GM12878 (cell line): ENCODE measurements at regions not wholly inside any gene's neighbourhood (a gene's known extent, or its start where the extent isn't known, plus 50 kb on each side); places are given as distances from the start of the nearest gene placed in this dataset.
"Not testable (repeated sequence)": the region's sequence is repeated elsewhere in the genome, so short reads cannot be mapped to it uniquely, and the experiment has no call there.

Experiments used
- ATAC-seq: fragments of 200-7000 bp; cut with Tn5 transposase; 3 replicates; pipeline ENCODE4 v1.9.1; 2020; ENCODE audit warnings: mild to moderate bottlenecking, moderate library complexity
- BruUV-seq: library from RNA; stranded (reverse); fragments of 400-500 nt; replicated peaks from 2 replicates; lab custom pipeline; 2021; lab: Mats Ljungman, UMichigan
- CTCF ChIA-PET: fragments of 300-600 bp; sonication (Branson Sonifier 250); formaldehyde crosslinking; extraction: SDS; loops from one replicate; lab custom pipeline; 2021; ENCODE audit warnings: inconsistent platforms; lab: Yijun Ruan, JAX
- POLR2A ChIA-PET: fragments of 350-600 bp; formaldehyde crosslinking; extraction: SDS; loops from one replicate; lab custom pipeline; 2021; ENCODE audit warnings: inconsistent platforms; lab: Charles Lee
- RAD21 ChIA-PET: fragments of 300-600 bp; sonication (Branson Sonifier 250); formaldehyde crosslinking; loops from one replicate; lab custom pipeline; 2023; ENCODE audit warnings: antibody characterized with exemption; ENCODE audit not compliant: unreplicated experiment; lab: Charles Lee
- SMC1A ChIA-PET: fragments of 300-600 bp; sonication (Branson Sonifier 250); formaldehyde crosslinking; loops from one replicate; lab custom pipeline; 2023; ENCODE audit not compliant: unreplicated experiment, uncharacterized antibody; lab: Charles Lee
- DNase-seq: peaks from one replicate; pipeline ENCODE4 v3.0.0-alpha.2; 2011; ENCODE audit warnings: low read depth, low spot score
- FAIRE-seq: peaks from 3 replicates; lab custom pipeline; 2011; peaks lifted over from hg19 to GRCh38; lab: Jason Lieb, UNC
- H2AFZ ChIP-seq: 2 replicates; pipeline ENCODE4 v1.6.0; 2011; ENCODE audit warnings: low read depth, low read length, control low read depth; ENCODE audit not compliant: control insufficient read depth
- H3K27ac ChIP-seq: 2 replicates; pipeline ENCODE4 v1.5.1; 2011; ENCODE audit warnings: control low read depth; ENCODE audit not compliant: control insufficient read depth, insufficient read depth
- H3K27me3 ChIP-seq, 2 experiments: replicated peaks in 1 of 2; 2 replicates each; pipeline versions ENCODE4 v1.6.0 to v1.6.1; 2011; ENCODE audit warnings: low read length in 1 of 2; ENCODE audit not compliant: control insufficient read depth in 2 of 2, insufficient read depth in 2 of 2
- H3K36me3 ChIP-seq, 2 experiments: 2 replicates each; pipeline ENCODE4 v1.5.1; 2011; ENCODE audit warnings: low read length in 1 of 2; ENCODE audit not compliant: control insufficient read depth in 2 of 2, insufficient read depth in 2 of 2
- H3K4me1 ChIP-seq: 2 replicates; pipeline ENCODE4 v1.6.1; 2011; ENCODE audit warnings: mild to moderate bottlenecking, low read length, moderate library complexity, mixed read lengths; ENCODE audit not compliant: control insufficient read depth, insufficient read depth
- H3K4me2 ChIP-seq: 2 replicates; pipeline ENCODE4 v1.6.0; 2011; ENCODE audit warnings: control low read depth; ENCODE audit not compliant: control insufficient read depth, insufficient read depth
- H3K4me3 ChIP-seq: fragments of 200-600 bp; sonication (generic); 2 replicates; pipeline ENCODE4 v1.5.1; 2016
- H3K79me2 ChIP-seq: 2 replicates; pipeline ENCODE4 v1.6.0; 2011; ENCODE audit warnings: low read length; ENCODE audit not compliant: control insufficient read depth, insufficient read depth
- H3K9ac ChIP-seq: 2 replicates; pipeline ENCODE4 v1.8.0; 2011; ENCODE audit warnings: low read length, control low read depth, mixed read lengths; ENCODE audit not compliant: control insufficient read depth, insufficient read depth
- H3K9me3 ChIP-seq: replicated peaks from 3 replicates; pipeline ENCODE4 v1.5.1; 2011; ENCODE audit warnings: mild to moderate bottlenecking, low read length; ENCODE audit not compliant: control insufficient read depth, insufficient read depth
- H4K20me1 ChIP-seq: 2 replicates; pipeline ENCODE4 v1.6.0; 2011; ENCODE audit not compliant: control insufficient read depth, insufficient read depth
- ATF3 ChIP-seq: IDR thresholded peaks from 2 replicates; pipeline ENCODE4 v1.6.1; 2011; ENCODE audit warnings: low read depth, mild to moderate bottlenecking, low read length, moderate library complexity, borderline replicate concordance; ENCODE audit errors: extremely low read depth
- CHD1 ChIP-seq: IDR thresholded peaks from 2 replicates; pipeline ENCODE4 v1.6.1; 2012; ENCODE audit warnings: low read depth, low read length, improper control_type of control experiment
- E4F1 ChIP-seq: fragments of 450-650 bp; IDR thresholded peaks from 2 replicates; pipeline ENCODE4 v1.6.1; 2018; ENCODE audit warnings: borderline replicate concordance, mild to moderate bottlenecking; ENCODE audit not compliant: partially characterized antibody
- FOS ChIP-seq: IDR thresholded peaks from 3 replicates; pipeline ENCODE4 v1.6.1; 2011; ENCODE audit warnings: borderline replicate concordance; ENCODE audit not compliant: insufficient read length; ENCODE audit errors: extremely low read depth
- HDGF ChIP-seq: fragments of 450-650 bp; IDR thresholded peaks from 2 replicates; pipeline ENCODE4 v1.6.1; 2016; ENCODE audit warnings: antibody characterized with exemption
- IKZF2 ChIP-seq, 2 experiments: fragments of 450-650 bp; IDR thresholded peaks; 2 replicates each; pipeline ENCODE4 v1.6.1; 2017; ENCODE audit warnings: mild to moderate bottlenecking in 2 of 2, moderate library complexity in 2 of 2
- NBN ChIP-seq: fragments of 450-650 bp; IDR thresholded peaks from 2 replicates; pipeline ENCODE4 v1.6.1; 2016
- NR2F1 ChIP-seq: fragments of 450-650 bp; conservative IDR thresholded peaks from 2 replicates; pipeline ENCODE4 v1.6.1; 2017; ENCODE audit warnings: mild to moderate bottlenecking
- PKNOX1 ChIP-seq: fragments of 450-650 bp; IDR thresholded peaks from 2 replicates; pipeline ENCODE4 v1.6.1; 2016; ENCODE audit warnings: mild to moderate bottlenecking
- RB1 ChIP-seq: fragments of 450-650 bp; formaldehyde crosslinking; IDR thresholded peaks from 2 replicates; pipeline ENCODE4 v1.6.1; 2017; ENCODE audit warnings: mild to moderate bottlenecking, borderline replicate concordance
- STAT1 ChIP-seq: fragments of 450-650 bp; conservative IDR thresholded peaks from 2 replicates; pipeline ENCODE4 v1.6.1; 2014; ENCODE audit warnings: antibody characterized with exemption, mild to moderate bottlenecking
- TCF7 ChIP-seq: IDR thresholded peaks from 2 replicates; pipeline ENCODE4 v1.6.1; 2014; ENCODE audit warnings: antibody characterized with exemption, borderline replicate concordance
- WRNIP1 ChIP-seq: IDR thresholded peaks from 2 replicates; pipeline ENCODE4 v1.6.1; 2011; ENCODE audit warnings: low read depth, low read length, improper control_type of control experiment, borderline replicate concordance
- YY1 ChIP-seq: IDR thresholded peaks from 2 replicates; pipeline ENCODE4 v1.6.1; 2011; ENCODE audit warnings: low read depth, mild to moderate bottlenecking, low read length
- ZNF687 ChIP-seq: fragments of 450-650 bp; IDR thresholded peaks from 2 replicates; pipeline ENCODE4 v1.6.1; 2017; ENCODE audit warnings: mild to moderate bottlenecking, moderate library complexity
- WGBS: methylation state at CpG from one replicate; pipeline ENCODE4 v1.1.6; 2016; ENCODE audit warnings: low lambda C conversion rate; ENCODE audit not compliant: insufficient replicate concordance, insufficient coverage; ENCODE audit errors: missing lambda C conversion rate; 5-methylcytosine and 5-hydroxymethylcytosine counted together
- in situ Hi-C: fragments of 300-500 bp; cut with MboI; formaldehyde crosslinking; loops from 9 replicates; pipeline ENCODE4 v1.14.3; 2018; ENCODE audit warnings: mixed read lengths
- intact Hi-C: fragments of 100-400 bp; cut with micrococcal nuclease; formaldehyde crosslinking; loops from one replicate; pipeline ENCODE4 v1.14.2; 2022; ENCODE audit not compliant: unreplicated experiment

GRCh38 chr14:34049790-34050189 is 98.9 kb upstream of the EGLN3 start (continued):
- TF ChIP-seq CHD1 (no peak), STAT1 (no peak), E4F1 (peak; percentile 14), ZNF687 (0 out of 2 replicates have a peak, but pooled peaks have one; percentile 13), FOS (no peak), TCF7 (no peak), NR2F1 (peak; percentile 74; the same call in 1 of the 2 replicates), ATF3 (no peak), NBN (peak; percentile 64; the same call in 1 of the 2 replicates), PKNOX1 (no peak), HDGF (peak; percentile 66; the same call in 1 of the 2 replicates), WRNIP1 (no peak), IKZF2 (IDR thresholded peaks at IDR 0.05) (peak in 1 of 2 experiments; percentile 49; a peak in 2 of 4 replicates), RB1 (no peak), YY1 (no peak)
- TF ChIP-seq, all 136 proteins: peak for 8

GRCh38 chr14:34049187-34049586 is 98.3 kb upstream of the EGLN3 start:
- intact Hi-C loops, POLR2A ChIA-PET, H3K4me3 ChIP-seq, BruUV-seq, FAIRE-seq, H3K9ac ChIP-seq, DNase-seq, H3K36me3 ChIP-seq, H3K9me3 ChIP-seq, H3K4me2 ChIP-seq, H4K20me1 ChIP-seq, H3K27ac ChIP-seq, in situ Hi-C loops, ATAC-seq, H3K27me3 ChIP-seq, H2AFZ ChIP-seq, H3K79me2 ChIP-seq: not testable (repeated sequence)
- ChIA-PET SMC1A (interaction anchor here (0.9 to 7.9 kb wide), 5 partner anchors 8 to 49 kb away, joined by 3 to 56 read pairs (median 4); no protein-coding TSS in a partner anchor), RAD21 (interaction anchor here (1.3 kb wide), 2 partner anchors 35 to 49 kb away, joined by 4 to 7 read pairs; no protein-coding TSS in a partner anchor), CTCF (interaction anchor here (1.4 to 1.8 kb wide), 3 partner anchors 13 to 208 kb away, joined by 3 to 5 read pairs (median 3); no protein-coding TSS in a partner anchor)
- 65% methylated on average over 7 of the region's 7 CpGs for WGBS
- H3K4me1 ChIP-seq, result peaks cover 22% of the 10 kb centered on the region
